Stimulated activated CD4-positive, alpha-beta T cell treated with anti-CD3 and anti-CD28 coated beads, Interleukin-4, amount 100 ng/mL, for 4 hours (primary cell): ENCODE measurements at regions not wholly inside any gene's neighbourhood (a gene's known extent, or its start where the extent isn't known, plus 50 kb on each side); places are given as distances from the start of the nearest gene placed in this dataset.

Experiments
- DNase-seq, 2 experiments: peaks; one replicate each; pipeline ENCODE4 v3.0.0-alpha.2; 2020

DNA sequence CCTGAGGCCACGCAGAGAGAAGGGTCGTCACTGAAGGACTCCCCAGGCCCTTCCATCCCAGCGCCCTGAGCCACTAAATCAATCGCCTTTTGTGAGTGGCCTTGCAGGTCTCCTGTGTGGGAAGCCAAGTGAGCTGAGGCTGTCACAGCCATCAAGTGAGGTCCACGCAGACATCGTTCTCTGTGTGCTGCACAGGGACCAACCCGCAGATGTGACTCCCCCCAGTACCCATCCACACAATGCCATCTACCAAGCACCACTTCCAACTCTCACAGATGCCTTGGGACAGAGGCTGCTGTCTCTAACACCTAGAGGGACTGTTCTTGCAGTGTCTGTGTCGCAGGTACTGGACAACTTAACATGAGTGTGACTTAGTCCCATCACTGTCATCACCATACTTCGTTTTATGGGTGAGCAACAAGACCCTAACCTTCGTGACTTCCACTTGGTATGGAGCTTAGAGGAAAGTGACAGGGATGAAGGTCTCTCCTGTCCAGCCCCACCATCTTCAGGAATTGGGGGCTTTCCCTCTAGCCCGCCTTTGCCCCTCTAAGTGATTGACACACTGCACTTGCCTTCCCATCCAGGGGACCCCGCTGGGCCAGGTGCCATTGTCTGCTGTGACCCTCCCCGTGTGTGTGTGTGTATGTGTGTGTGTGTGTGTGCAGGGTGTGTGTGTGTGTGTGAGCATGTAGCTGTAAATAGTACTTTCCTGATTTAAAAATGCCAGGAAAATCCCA is 51.4 kb upstream of the TMEM72 start:
- no peak for DNase-seq

GRCh38 chr10:44860811-44861736 is 50.1 kb upstream of the TMEM72 start:
- DNase-seq, result no peak
